ENCODE measurements at regions not wholly inside any gene's neighbourhood (a gene's known extent, or its start where the extent isn't known, plus 50 kb on each side); places are given as distances from the start of the nearest gene placed in this dataset.

- TF ChIP-seq CTCF (IDR thresholded peaks at IDR 0.05), result no peak
- no peak for TF ChIP-seq ZFX (IDR thresholded peaks at IDR 0.05; ENCODE audit: borderline replicate concordance)
Measured at GRCh38 chr4:33980361-33980760, 2264.0 kb downstream of the ARAP2 start.

Measured in 22Rv1 (cell line).